Skin of body (tissue), 1 donor: ENCODE measurements at regions not wholly inside any gene's neighbourhood (a gene's known extent, or its start where the extent isn't known, plus 50 kb on each side); places are given as distances from the start of the nearest gene placed in this dataset.

ENCODE experiments used
- DNase-seq: peaks from one replicate; lab custom pipeline; 2025; lab: John Stamatoyannopoulos, UW

DNA sequence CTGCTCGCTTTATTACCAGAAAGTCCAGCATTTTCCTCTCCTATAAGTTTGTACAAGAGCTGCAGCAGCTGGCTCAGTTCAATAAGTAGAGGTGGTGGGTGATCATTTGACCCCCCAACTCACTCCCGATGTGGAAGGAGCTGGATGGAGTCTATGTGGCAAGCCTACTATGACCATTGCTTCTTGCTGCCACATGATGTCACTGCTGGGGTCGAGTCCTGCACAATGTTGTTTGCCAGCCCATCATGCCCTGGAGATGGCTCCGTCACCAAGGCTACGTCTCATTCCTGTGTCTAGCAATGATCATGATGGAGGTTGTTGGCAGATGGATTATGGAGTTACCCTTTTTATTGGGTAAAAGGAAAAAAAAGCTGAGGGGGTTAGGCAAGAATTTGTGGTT lies 266.3 kb downstream of the PSAT1 start:
- no peak for DNase-seq

DNA sequence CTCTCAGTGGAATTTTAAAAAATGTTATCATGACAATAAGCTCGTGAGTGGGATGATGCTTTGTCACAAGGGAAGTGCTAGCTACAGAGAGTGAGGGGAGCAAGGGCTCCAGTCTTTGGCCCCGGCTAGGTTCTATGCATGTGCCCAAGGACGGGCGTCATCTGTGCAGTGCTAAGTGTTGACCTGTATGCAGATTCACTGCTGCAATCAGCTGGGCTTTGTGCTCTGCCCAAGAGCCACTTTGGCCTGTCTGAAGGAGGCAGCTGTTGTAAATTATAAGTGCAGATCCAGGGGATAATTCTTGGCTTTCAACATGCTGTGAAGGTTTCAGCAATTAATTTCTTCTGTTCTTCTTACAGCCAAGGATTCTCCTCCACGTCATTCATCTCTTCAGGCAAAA lies 268.6 kb downstream of the PSAT1 start:
- no peak for DNase-seq

DNA sequence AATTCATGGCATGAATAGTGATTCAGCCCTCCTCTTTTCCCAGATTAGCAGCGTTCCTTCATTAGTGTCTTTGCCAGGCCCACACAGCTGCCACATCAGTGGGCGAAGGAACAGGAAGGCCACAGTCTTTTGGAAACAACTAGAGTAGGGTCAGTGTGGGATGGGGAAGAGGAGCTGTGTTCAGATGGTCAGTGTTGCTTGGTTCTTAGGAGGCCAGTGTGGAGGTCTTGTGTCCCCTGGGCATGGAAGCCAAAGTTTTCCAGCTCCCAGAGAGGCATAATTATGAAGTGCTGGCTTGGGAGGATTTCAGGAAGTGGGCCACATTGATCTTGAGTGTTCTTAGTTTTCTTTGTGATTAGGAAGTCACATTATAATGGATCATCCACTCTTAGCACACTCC lies 269.6 kb downstream of the PSAT1 start:
- DNase-seq = no peak

DNA sequence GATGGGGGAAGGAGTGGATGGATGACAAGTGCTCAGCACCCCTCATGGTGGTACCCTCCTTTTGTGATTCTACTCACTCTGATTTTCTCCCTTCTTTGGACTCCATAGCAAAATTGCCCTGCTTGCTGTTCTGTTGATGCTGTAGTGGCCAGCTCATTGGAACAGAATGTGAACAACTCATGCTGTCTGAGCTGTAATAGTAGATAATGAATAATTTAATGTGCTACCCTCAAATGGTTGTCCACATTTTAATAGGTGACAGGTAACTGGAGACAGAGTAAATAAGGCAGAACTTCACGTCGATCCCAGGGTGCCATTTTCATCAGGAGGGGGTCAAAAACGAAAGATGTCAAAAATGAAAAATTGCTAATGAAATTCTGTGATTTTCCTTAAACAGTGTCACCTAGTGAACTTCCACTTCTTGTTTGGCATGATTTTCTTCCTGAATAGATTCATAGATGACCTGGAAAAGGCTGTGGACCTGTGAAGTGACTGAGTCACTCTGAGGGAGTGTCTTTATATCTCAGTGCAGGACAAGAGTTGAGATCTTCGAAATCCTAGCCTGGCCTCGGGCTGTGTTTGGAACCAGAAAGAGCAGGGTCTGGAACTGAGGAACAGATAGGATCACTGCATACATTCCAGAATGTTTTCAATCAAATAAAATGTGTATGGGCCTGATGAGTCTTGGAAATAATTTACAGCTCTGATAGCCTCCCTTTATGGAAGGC lies 270.2 kb downstream of the PSAT1 start:
- no peak for DNase-seq

DNA sequence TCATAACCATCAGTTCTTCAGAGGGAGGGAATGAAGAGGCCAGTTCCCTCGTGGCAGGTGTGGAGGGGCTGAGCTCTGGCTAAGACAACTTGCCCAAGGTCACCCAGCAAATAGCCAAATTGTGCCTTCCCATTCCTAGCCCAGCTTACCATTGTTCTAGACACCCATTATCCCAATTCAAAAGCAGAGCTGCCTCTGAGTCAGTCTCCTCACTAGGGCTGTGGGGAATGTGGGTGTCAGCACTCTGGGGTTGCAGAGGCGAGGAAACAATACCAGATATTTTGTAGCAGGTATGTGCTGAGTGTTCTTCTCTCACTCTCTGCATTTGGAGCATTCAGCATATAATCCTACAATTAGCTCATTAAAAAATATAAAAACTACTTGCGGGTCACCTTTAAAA lies 270.8 kb downstream of the PSAT1 start:
- no peak for DNase-seq

DNA sequence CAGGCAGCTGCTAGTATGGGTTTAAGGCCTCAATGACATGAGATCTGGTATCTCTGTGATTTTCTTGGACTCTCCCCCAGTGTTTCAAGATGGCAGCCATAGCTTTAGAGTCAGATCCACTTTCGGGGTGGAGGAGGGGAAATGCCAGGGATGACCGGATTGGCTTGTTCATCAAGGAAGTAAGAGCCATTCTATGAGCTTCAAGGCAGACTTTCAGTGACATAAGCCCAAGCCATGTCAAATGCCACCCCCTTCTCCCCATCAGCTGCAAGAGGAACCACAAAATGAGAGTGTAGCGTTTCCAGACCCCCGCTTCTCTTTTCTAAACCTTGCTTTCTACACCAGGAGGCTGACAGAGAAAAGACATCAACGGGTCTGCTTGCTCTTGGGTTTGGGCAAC lies 271.8 kb downstream of the PSAT1 start:
- no peak for DNase-seq

DNA sequence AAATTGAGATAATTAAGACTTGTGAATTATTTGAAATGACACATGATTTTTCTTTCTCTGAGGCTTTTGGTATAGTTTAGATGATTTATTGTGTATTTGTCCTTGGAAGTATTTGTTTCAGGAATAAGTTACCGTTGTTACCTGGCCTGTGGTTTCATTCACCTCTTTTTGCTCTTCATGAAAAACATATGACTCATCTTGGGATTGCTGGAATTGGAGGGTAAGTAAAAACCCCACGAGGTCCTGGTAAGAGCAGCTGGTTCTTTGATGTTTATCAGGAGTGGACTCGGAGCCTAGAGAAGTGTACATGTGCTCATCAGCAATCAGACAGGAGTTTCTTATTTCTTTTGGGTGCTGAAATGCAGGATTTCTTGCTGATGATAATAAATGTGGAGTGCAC lies 275.3 kb downstream of the PSAT1 start:
- DNase-seq = no peak

DNA sequence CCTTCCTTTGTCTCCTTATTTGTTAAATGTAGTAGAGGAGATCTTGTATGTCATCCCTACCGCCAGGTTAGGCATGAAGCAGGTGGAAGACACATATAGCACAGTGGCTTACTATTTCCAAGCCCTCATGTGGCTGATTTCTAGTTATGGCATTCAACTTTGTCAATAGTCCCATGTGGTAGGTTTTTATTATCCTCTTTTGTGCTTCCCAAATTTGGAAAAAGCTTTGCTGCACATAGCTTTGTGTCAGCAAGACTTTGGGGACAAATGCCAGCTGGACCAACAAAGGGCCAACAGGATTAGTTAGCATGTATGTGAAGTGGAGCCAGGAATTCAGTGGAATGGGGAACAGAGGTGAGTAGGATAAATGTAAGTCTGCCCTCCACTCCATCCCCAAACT lies 276.3 kb downstream of the PSAT1 start:
- DNase-seq = peak; percentile 28

DNA sequence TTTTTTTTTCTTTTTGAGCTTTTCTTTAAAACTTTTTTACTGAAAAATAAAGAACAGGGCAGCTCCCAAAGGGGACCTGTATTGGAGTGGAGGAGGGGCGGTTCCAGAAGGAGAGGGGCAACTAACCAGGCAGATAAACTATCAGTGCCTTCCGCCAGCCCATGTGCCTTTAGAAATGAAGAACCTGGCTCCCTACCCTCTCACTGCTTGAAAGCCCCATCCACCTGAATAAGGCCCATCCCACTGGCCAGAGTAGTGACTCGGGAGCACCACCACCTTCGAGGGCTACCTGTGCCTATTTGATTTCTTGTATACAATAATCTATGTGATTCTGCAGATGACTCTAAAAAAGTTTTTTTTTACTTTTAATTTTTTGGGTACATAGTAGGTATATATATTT lies 276.7 kb downstream of the PSAT1 start:
- no peak for DNase-seq

DNA sequence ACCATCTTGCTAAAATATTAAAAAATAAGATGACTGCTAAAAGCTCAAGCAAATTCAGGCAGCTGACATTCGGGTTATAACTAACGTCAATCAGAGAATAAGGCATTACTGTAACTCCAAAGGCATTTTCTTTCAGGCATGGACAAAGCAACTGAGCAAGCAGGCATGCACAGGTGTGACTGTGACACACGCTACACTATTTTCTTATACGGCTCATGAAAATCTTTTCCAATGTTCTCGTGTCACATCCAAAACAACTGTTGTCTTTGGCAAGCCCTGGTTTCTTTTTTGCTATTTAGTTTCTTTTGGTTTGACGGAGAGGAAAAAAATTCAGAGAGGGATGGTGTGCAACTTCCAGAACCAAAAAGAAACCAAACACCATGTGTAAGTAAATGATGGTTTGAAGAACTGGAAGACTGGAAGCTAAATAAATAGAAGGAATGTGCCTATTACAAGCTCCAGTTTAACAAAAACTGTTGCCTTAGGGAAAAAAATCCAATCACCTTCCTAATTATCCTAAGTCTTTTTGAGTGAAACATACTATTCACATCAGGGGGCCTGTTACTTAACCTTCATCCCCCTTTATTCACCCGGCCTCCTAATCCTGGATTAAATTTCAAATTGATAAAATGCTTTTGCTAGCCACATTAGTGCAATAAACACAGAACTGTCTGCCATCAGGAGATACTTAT lies 277.6 kb downstream of the PSAT1 start:
- no peak for DNase-seq

DNA sequence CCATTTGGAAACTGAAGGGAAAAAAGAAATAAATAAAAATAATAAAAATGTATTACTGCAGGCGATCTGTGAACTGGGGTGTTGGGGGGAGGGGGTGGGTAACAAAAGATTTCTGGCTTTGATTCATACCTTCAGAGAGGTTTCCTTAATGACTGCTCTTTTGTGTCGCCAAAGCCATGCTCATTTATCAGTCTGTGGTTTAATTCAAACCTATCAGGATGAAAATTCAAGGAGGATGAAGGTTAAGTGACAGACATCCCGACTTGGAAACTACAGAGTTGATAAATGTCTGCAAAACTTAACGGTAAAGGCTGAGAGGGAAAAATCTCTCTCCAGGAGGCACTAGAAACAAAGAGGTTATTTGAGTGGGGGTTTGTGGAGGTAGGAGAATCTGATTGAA lies 278.2 kb downstream of the PSAT1 start:
- DNase-seq = no peak

DNA sequence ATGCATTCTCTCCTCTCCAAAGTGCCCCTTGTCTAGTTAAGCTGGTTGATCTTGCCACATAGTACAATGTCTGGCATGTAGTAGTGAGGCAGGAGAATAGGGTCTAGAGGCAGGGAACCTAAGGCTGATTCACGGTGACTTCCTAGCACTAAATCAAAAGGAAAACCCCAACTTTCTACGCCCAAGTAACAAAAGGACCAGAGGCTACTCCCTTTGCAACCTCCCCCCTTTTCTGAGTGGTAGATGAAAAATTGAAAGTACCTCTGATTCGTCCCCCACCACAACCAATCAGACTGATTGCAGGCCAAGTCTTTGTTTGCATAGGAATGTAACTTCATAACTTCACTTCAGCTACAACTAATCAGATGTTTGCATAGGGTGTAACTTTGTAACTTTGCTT lies 278.8 kb downstream of the PSAT1 start:
- no peak for DNase-seq

DNA sequence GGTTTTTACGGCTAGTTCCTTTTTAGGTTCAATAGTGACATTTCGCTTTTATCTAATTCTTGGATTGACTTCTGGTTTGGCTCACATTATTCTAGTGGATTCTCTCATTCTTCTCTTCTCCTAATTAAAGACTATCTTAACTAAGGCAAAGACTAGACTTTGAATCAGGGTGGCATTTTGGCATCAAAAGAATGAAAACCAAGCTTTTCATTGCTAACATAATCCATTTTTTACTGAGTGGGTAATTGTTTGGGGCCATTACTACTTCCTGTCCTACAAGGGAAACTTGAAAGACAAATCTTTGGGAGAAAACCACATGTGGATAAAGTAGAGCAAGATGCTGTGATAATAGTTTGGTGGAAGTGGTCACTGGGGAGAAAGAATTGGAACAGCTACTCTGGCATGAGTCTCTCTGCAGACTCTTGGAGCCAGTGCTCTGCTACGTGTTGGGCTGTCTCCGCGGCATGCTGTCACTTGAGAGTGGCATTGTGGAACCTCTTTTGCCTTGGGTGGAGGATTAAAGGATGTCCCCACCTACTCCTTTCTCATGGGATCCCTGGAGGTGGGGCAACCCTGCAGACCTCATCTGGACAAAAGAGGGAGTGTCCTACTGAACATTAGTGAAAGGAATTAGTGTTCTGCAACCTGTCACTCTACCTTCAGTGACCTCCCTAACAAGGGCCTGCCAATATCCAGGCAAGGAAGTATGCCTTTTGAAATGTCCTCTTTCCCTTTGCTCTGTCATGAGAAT lies 280.4 kb downstream of the PSAT1 start:
- DNase-seq = peak; percentile 45

DNA sequence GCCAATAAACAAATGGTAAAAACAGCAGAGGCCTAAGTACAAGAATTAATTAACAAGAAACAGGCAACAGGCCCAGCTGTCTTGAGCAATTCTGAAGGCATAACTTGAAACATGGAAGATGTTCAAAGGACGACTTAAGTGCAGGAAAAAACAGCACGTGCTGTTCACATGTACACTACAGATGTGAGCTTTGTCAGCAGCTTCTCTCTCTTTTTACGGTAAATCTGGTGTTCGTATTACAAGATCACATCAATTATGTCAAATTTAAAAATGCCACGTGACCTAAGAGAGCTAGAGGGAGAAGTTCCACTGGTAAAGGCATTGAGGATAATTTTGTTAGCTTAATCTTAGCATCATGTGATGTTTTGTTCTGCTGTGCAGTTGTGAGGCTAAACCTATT lies 281.1 kb downstream of the PSAT1 start:
- peak; percentile 92 for DNase-seq

DNA sequence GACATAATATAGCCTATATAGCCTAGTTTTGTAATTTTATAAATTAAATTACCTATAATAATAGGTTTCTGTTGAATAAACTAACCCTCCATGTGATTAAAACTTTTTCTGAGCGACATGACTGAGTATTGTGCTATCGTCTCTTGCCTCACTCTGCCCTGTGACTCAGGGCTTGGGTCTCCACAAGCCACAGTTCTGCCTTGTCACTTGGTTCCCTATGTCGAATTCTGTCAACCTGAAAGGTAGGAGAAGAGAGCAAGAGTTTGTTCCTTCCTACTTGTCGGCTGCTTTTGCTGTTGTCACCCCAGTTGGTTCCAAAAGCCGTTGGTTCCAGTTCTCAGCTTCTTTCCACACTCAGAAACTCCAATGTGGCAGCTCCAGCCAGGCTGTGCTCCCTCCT lies 285.9 kb downstream of the PSAT1 start:
- no peak for DNase-seq

DNA sequence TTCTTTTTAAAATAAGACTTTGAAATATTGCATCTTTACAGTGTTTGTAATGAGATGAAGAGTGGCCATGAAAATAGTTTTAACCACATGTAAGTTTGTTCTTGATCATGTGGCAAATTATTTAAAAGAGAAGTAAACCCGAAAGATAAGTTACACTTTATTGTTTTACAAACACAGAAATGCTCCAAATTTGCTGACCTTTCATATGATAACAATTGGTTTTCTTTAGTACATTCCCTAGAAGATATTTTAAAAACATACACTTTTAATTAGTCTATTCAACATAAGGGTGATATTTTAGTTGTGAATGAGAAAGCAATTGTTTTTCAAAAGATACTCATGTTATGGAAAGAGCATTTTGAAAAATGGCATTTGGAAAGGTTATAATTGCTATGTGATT lies 287.7 kb downstream of the PSAT1 start:
- no peak for DNase-seq

DNA sequence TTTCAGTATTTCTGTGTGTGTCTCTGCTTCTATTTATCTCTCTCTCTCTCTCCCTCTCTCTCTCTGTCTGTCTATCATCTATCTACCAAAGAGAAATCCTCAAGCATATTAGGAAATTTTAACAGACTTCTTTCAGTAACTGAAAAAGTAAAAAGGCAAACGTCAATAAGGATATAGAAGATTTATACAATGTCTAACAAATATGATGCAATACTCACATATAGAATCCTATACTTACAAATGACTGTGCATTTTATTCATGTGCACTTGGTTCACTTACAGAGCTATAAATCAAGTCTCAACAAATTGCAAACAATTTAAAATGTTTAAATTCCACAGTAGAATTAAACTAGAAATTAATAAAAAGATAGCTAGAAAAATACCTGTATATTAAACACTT lies 289.0 kb downstream of the PSAT1 start:
- DNase-seq = no peak

DNA sequence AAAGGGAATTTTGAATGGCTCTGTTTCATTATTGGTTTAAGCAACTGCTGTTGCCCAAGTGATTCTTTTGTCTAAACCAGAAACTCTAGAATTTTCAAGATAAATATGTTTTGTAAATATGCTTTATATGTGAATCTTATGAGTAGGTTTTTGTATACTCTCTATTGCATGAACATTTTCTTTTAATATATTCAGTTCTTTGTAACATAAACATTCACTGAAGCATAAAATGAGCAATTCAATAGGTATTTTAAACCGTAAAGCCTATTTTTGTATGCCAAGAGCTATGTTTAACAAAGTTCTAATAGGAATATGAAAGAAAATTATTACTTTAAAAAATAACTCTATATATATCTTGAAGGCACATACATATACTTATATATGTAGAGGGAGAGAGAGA lies 293.1 kb downstream of the PSAT1 start:
- no peak for DNase-seq

DNA sequence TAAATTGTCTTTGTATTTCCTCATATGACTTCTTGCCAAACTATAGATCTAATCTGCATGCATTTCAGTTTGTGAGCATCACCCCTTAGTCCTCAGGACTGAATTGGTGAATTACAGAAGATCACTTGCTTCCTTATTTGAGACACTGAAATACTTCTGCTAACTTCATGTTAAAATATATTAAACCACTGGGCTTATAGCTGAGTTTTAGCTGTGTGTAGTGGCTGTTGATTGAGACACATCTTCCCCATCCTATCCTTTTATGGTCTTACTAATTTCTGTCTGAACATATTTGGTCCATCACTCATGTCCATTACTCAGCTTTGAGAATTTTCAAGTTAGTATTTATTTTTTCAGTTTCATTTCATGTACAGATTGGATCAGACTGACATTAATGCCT lies 295.9 kb downstream of the PSAT1 start:
- no peak for DNase-seq

DNA sequence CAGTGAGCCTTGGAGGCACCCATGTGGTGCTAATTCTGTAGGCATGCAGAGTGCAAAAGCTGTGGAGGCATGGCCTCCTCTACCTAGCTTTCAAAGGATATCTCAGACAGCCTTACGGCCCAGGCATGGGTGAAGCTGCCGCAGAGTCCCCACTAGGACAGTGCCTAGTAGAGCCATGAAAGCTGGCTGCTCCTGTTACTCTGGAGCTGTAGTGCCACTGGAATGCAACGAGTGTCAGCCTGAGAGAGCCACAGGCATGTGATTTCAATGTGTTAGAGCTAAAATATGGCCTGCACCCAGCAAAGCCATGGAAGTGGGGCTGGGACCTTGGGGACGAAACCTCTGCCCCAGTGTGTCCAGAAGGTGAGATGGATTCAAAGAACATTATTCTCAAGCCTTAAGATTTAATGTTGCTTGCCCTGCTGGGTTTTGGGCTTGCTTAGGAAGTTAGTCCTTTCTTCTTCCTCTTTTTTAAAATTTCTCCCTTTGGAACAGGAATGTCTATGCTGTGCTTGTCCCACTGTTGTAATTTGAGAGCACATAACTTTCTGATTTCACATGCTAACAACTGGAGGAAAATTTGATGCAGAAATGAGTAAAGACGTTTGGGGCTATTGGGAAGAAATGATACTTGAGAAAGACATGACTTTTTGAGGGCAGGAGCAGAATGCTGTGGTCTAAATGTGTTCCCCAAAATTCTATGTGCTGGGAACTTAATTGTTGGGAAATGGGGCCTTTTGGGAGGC lies 298.4 kb downstream of the PSAT1 start:
- DNase-seq = no peak

DNA sequence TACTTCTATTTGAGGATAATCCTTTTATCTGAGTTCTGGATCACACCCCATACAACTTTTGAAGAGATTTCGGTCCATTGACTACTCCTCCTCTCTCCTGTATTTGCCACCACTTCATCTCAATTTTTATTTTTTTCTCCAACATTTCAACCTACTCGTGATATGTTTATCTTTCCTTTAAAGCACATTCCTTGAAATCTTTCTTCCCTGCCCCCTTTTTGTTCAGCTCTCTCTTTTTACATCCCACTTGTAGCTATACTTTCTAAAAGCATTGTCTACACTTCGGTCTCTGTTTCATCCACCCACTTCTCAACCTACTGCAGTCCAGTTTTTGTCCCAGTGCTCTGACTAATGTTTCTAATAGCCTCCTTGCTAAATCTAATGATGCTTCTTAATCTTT lies 299.4 kb downstream of the PSAT1 start:
- no peak for DNase-seq

DNA sequence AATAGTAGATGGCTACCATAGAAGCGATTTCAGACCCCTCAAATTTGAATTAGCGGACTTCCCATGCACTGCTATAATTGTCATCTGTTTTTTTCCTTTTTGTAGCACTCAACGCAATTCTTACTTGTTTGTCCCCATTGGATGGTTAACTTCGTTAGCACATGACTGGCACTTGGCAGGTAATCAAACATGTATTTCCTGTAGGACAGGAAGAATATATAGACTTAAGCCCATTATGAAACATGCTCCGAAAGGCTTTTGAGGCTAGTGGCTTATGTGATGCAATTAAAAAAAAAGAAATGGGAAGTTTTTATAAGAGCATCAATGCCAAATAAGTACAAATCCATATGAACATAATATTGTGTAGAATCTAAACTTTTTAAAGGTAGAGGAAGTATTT lies 301.2 kb downstream of the PSAT1 start:
- no peak for DNase-seq
